KOPT-K1 (cell line): ENCODE measurements at regions not wholly inside any gene's neighbourhood (a gene's known extent, or its start where the extent isn't known, plus 50 kb on each side); places are given as distances from the start of the nearest gene placed in this dataset.

Experiments used
- H3K27ac ChIP-seq: fragments of 200-600 bp; sonication (generic); 2 replicates; pipeline ENCODE4 v1.5.1; 2016; ENCODE audit warnings: antibody characterized with exemption, mild to moderate bottlenecking, low read depth, low read length; ENCODE audit not compliant: poor library complexity, severe bottlenecking
- H3K36me3 ChIP-seq: fragments of 200-600 bp; sonication (generic); 2 replicates; pipeline ENCODE4 v1.5.1; 2017; ENCODE audit warnings: antibody characterized with exemption, mild to moderate bottlenecking, low read length, moderate library complexity; ENCODE audit not compliant: insufficient read depth
- H3K9me3 ChIP-seq: fragments of 200-600 bp; sonication (generic); 2 replicates; pipeline ENCODE4 v1.5.1; 2017; ENCODE audit warnings: antibody characterized with exemption, low read length, mild to moderate bottlenecking; ENCODE audit not compliant: insufficient read depth, poor library complexity, severe bottlenecking

DNA sequence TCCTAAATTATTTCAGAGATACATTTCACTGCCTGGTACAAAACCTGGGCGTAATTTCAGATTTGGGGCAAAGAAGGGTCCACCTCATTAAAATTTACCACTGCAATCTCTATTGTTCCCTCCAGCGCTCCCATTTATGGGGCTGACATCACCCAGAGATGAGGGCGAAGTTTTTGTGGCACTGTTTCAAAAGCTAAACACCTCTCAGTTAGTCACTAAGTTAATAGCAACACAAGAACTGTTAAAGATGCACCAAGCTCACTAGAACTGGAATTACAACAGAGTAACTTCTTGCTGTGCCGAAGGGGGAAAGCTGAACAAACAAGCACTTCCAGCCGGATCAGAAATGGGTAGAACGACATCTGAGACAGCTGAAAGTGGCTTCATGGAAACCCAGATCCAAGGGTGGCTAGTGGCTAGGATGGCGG is 179.4 kb downstream of the GATA3 start:
- no peak overlapping the region for H3K27ac ChIP-seq
- H3K36me3 ChIP-seq, result no peaks in the 10 kb centered on the region
- H3K9me3 ChIP-seq, result no peaks in the 10 kb centered on the region

- H3K36me3 ChIP-seq, result no peaks in the 10 kb centered on the region
- no peak overlapping the region for H3K27ac ChIP-seq
- H3K9me3 ChIP-seq, result no peaks in the 10 kb centered on the region
These were observed 181.0 kb downstream of the GATA3 start for GRCh38 chr10:8235253-8236027.

DNA sequence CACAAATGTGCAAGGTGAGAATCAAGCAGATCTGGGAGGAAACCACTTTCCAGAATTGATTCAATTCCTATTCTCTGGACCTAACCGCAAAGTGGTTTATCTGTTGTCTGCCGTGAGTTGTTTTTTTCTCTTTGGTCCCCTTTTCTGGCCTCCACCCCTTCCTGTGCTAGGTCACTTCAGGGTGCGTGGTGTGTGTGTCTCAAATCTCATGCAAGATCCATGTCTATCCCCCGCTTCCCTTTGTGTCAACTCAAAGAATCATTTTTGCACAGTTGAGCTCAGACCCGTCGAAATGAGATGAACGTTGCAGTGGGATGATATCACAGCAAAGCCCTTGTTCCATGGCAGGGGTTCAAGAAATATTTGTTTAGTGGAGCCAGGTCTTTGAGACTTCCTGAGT is 184.5 kb downstream of the GATA3 start:
- no peaks in the 10 kb centered on the region for H3K9me3 ChIP-seq
- H3K36me3 ChIP-seq, result no peaks in the 10 kb centered on the region
- peak overlapping the region; percentile 58 for H3K27ac ChIP-seq

DNA sequence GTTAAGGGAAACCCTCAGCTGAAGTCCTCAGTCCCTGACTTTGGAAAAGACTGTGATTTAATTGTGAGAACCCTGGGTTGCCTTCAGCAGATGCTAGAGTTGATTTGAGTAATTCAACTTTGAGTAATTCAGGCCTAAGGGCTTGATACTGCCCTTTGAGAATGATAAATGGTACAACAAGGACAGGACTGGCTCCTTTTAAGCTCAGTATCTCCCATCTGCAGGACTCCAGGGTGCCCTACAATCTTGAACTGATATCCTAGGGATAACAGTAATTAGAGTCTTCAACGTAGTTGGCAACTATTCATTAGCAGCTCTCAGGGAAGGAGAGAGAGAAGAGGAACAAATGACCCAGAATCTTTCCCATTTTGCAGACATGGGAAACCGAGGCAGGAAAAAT is 186.4 kb downstream of the GATA3 start:
- Histone ChIP-seq H3K27ac (no peak overlapping the region), H3K9me3 (no peaks in the 10 kb centered on the region), H3K36me3 (no peaks in the 10 kb centered on the region)

DNA sequence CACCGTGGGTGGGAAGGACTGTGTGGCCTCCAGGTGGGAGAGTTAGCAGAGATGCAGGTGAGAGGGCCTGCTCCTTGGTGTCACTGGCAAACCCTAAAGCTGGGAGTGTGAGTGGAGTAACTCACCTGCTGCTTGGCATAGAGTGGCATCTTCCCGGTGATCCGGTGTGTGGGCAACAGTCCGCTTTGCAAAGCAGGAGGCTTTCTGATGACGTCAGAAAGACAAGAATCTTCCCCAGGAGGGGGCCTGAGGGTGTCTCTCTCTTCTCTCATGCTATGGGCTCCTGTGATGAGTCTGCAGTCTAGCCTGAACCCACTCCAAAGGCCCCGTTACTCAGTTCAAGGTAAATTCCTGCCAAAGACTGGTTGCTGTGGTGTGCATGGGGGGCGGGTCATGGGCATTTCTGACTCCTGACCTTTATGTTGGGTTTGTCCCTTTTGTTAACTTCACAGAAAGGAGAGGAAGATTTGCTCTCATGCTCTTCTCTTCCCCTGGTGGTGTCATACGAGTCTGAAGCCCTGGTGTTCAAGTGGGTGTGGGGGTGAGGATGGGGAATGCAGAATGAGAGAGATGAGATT is 187.9 kb downstream of the GATA3 start:
- Histone ChIP-seq H3K9me3 (peaks cover 11% of the 10 kb centered on the region), H3K36me3 (no peaks in the 10 kb centered on the region), H3K27ac (peak overlapping the region; percentile 64)

DNA sequence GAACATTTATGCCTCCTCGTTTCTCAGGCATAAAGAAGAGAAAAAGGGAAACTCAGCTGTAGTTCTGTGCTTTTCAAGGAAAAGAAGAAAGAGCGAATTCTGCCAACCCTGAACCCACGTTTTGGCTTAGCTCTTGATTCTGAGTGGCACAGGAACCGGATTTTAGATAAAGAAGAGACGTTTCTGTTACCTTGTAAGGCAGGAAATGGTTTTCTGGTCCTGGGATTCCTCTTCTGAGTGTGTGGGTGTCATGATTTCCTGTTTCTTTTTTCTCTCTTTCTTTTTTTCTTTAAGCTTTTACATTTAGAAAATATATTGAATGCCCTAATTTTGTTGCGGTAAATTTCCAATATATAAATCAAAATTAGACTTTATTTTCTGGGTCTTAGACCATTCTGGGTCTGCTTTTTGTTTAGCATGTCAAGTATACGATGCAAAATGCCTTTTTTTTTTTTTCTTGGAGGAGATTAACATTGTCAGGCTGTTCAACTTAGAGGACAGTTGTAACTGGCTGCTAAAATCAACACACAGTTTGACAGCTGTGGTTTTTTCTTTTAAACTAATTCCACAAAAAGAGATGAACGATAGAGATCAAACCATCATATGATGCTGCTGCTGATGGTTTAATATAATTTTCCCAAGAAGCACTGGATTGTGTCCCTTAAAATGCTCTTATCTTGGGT is 190.8 kb downstream of the GATA3 start:
- Histone ChIP-seq H3K9me3 (peaks cover 30% of the 10 kb centered on the region), H3K36me3 (no peaks in the 10 kb centered on the region), H3K27ac (peak overlapping the region; percentile 100)

- no peaks in the 10 kb centered on the region for H3K36me3 ChIP-seq
- peak overlapping the region; percentile 100 for H3K27ac ChIP-seq
- H3K9me3 ChIP-seq, result peaks cover 30% of the 10 kb centered on the region
These were observed 191.3 kb downstream of the GATA3 start for GRCh38 chr10:8245814-8246142.

DNA sequence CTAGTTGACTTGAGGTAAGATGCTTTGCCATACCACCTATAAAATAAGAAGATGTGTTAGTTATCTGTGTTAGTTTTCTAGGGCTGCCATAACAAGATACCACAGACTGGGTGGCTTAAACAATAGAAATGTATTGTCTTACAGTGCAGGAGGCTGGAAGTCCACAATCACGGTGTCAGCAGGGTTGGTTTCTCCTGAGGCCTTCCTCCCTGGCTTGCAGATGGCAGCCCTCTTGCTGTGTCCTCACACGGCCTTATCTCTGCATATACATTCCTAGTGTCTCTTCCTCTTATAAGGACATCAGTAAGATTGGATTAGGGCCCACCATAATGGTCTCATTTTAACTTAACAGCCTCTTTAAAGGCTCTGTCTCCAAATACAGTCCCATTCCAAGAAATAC is 192.1 kb downstream of the GATA3 start:
- Histone ChIP-seq H3K27ac (peak overlapping the region; percentile 100), H3K36me3 (no peaks in the 10 kb centered on the region), H3K9me3 (peaks cover 30% of the 10 kb centered on the region)

- Histone ChIP-seq H3K27ac (peak overlapping the region; percentile 100), H3K9me3 (peaks cover 30% of the 10 kb centered on the region), H3K36me3 (no peaks in the 10 kb centered on the region)
These were observed 192.7 kb downstream of the GATA3 start for GRCh38 chr10:8247191-8247590.

DNA sequence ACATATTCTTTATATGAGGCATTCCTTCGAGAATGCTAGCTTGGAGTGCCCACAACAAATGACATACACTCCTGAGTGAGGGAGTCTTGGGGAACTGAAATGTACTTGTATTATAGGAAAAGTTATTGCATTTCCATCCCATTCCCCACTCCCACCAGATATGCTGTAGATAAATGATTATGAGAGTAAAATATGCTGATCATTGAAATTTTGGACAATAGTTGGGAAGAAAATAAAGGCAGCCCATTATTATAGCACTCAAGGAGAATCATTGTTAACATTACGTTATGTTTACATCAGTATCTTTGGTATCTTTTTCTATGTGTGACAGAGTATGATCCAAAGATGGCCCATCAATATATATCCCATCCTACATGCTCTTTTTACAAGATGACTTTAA is 194.4 kb downstream of the GATA3 start:
- peaks cover 34% of the 10 kb centered on the region for H3K9me3 ChIP-seq
- no peak overlapping the region for H3K27ac ChIP-seq
- H3K36me3 ChIP-seq, result no peaks in the 10 kb centered on the region

GRCh38 chr10:8254350-8254749 is 199.9 kb downstream of the GATA3 start:
- H3K27ac ChIP-seq, result no peak overlapping the region
- H3K36me3 ChIP-seq, result no peaks in the 10 kb centered on the region
- peaks cover 21% of the 10 kb centered on the region for H3K9me3 ChIP-seq

GRCh38 chr10:8255301-8255700 is 200.8 kb downstream of the GATA3 start:
- peaks cover 14% of the 10 kb centered on the region for H3K9me3 ChIP-seq
- H3K27ac ChIP-seq, result no peak overlapping the region
- H3K36me3 ChIP-seq, result no peaks in the 10 kb centered on the region

- H3K9me3 ChIP-seq, result peaks cover 10% of the 10 kb centered on the region
- H3K27ac ChIP-seq, result no peak overlapping the region
- no peaks in the 10 kb centered on the region for H3K36me3 ChIP-seq
These were observed 206.2 kb downstream of the GATA3 start for GRCh38 chr10:8260645-8261044.

DNA sequence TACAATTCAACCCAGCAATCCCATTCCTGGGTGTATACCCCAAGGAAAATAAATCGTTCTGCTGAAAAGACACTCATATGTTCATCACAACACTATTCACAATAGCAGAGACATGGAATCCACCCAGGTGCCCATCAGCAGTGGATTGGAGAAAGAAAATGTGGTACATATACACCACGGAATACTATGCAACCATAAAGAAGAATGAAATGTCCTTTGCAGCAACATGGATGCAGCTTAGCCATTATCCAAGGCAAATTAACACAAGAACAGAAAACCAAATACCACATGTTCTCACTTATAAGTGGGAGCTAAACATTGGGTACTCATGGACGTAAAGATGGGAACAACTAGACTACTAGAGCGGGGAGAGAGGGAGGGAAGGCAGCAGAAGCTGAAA is 207.8 kb downstream of the GATA3 start:
- H3K27ac ChIP-seq, result no peak overlapping the region
- H3K9me3 ChIP-seq, result peaks cover 10% of the 10 kb centered on the region
- no peaks in the 10 kb centered on the region for H3K36me3 ChIP-seq

- no peaks in the 10 kb centered on the region for H3K9me3 ChIP-seq
These were observed 215.5 kb downstream of the GATA3 start for GRCh38 chr10:8269976-8270375.

More at GRCh38 chr10:8269976-8270375, 215.5 kb downstream of the GATA3 start:
- Histone ChIP-seq H3K36me3 (no peaks in the 10 kb centered on the region), H3K27ac (no peak overlapping the region)
